ENCODE measurements at regions not wholly inside any gene's neighbourhood (a gene's known extent, or its start where the extent isn't known, plus 50 kb on each side); places are given as distances from the start of the nearest gene placed in this dataset.

DNA sequence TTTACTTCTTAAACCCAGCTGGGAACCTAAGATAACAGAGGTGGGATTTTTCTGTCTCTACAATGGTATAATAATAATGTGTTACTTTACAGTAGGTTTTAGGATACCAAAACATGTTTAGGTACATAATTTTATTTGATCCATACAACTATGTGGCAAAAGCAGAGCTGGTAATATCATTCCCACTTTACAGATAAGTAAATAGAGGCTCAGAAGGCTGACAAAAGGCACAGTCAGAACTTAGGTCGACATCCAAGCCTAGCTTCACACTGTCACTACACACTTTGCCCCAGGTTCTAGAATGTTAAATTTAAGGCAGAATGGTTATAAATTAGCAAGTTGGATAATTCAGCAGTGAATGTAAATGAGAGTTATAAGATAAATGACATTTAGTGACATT is 189.6 kb upstream of the PARD3B start:
- Mint-ChIP-seq H3K27me3 (ENCODE audit: low read depth in 2 of 2) (peaks cover 0 to 6% of the 10 kb centered on the region in 2 donors), H3K36me3 (no peaks in the 10 kb centered on the region), H3K9me3 (no peaks in the 10 kb centered on the region), H3K4me1 (no peaks in the 10 kb centered on the region), H3K4me3 (no peak overlapping the region), H3K27ac (no peak overlapping the region)
- Histone ChIP-seq H3K4me1 (ENCODE audit: control insufficient read depth, insufficient read depth, low read length) (no peaks in the 10 kb centered on the region), H3K27me3 (ENCODE audit: control insufficient read depth, insufficient read depth, low read length) (no peaks in the 10 kb centered on the region), H3K36me3 (ENCODE audit: control insufficient read depth, insufficient read depth, low read length) (no peaks in the 10 kb centered on the region), H3K4me3 (ENCODE audit: low read length) (no peak overlapping the region), H3K9me3 (ENCODE audit: control insufficient read depth, insufficient read depth, low read length) (no peaks in the 10 kb centered on the region), H3K27ac (ENCODE audit: low read length) (no peak overlapping the region)
- TF ChIP-seq, protein P1, sequence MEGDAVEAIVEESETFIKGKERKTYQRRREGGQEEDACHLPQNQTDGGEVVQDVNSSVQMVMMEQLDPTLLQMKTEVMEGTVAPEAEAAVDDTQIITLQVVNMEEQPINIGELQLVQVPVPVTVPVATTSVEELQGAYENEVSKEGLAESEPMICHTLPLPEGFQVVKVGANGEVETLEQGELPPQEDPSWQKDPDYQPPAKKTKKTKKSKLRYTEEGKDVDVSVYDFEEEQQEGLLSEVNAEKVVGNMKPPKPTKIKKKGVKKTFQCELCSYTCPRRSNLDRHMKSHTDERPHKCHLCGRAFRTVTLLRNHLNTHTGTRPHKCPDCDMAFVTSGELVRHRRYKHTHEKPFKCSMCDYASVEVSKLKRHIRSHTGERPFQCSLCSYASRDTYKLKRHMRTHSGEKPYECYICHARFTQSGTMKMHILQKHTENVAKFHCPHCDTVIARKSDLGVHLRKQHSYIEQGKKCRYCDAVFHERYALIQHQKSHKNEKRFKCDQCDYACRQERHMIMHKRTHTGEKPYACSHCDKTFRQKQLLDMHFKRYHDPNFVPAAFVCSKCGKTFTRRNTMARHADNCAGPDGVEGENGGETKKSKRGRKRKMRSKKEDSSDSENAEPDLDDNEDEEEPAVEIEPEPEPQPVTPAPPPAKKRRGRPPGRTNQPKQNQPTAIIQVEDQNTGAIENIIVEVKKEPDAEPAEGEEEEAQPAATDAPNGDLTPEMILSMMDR (IDR thresholded peaks at IDR 0.05): no peak
- no peak for ATAC-seq
- intact Hi-C loops (cut with micrococcal nuclease): no loop called here
- DNase-seq: no peak
- WGBS (ENCODE audit: insufficient coverage): no CpG with 5 or more reads among the region's 1 CpG

DNA sequence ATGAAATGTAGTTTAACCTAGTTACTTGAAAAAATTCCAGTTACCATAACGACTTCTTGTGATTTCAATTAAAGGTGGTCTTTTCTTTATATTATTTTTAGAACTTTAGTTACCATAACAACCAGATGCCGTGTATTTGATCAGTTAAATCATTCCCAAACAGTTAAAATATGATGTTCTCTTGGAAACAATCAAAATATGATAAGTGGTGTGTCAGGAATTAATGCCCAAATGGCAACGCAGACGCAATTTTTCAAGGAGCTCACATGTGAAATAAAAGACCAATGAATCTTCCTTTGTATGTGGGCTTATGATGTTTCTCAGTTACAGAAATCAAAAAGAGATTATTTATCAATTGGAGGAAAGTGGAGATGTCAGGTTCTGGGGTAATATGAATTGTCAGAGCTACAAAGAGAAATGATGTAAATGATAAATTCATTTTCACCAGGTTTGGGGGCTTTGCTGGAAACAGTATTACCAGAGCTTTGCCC is 189.1 kb upstream of the PARD3B start:
- Mint-ChIP-seq H3K27me3 (ENCODE audit: low read depth in 2 of 2) (peaks cover 0 to 6% of the 10 kb centered on the region in 2 donors), H3K4me3 (no peak overlapping the region), H3K9me3 (no peaks in the 10 kb centered on the region), H3K27ac (no peak overlapping the region), H3K4me1 (no peaks in the 10 kb centered on the region), H3K36me3 (no peaks in the 10 kb centered on the region)
- intact Hi-C loops (cut with micrococcal nuclease): no loop called here
- ATAC-seq (no peak), DNase-seq (no peak)
- Histone ChIP-seq H3K4me1 (ENCODE audit: control insufficient read depth, insufficient read depth, low read length) (no peaks in the 10 kb centered on the region), H3K27me3 (ENCODE audit: control insufficient read depth, insufficient read depth, low read length) (no peaks in the 10 kb centered on the region), H3K4me3 (ENCODE audit: low read length) (no peak overlapping the region), H3K9me3 (ENCODE audit: control insufficient read depth, insufficient read depth, low read length) (no peaks in the 10 kb centered on the region), H3K27ac (ENCODE audit: low read length) (no peak overlapping the region), H3K36me3 (ENCODE audit: control insufficient read depth, insufficient read depth, low read length) (no peaks in the 10 kb centered on the region)
- TF ChIP-seq, protein P1 (IDR thresholded peaks at IDR 0.05): no peak
- 98% methylated on average over 2 of the region's 4 CpGs for WGBS (ENCODE audit: insufficient coverage)

DNA sequence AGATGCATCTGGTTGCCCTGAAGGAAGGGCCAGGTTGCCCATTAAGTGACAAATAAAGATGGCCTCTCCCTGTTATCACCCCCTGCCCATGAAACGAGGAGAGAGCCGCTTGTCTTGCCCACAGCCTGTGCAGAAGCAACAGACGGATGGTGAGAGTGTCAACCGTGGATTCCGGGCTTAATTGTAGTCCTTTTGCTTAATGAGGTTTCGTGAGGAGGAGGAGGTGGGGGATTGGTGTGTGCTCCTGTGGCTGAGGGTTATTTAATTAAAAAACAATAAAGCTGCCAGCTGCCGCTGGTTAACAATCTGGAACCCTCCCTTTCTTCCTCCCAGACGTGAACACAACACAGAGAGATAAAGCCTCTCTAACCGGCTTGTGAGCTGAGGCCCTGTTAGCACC is 188.0 kb upstream of the PARD3B start:
- Mint-ChIP-seq H3K36me3 (no peaks in the 10 kb centered on the region), H3K27me3 (ENCODE audit: low read depth in 2 of 2) (peaks cover 0 to 6% of the 10 kb centered on the region in 2 donors), H3K27ac (no peak overlapping the region), H3K4me1 (no peaks in the 10 kb centered on the region), H3K4me3 (no peak overlapping the region), H3K9me3 (no peaks in the 10 kb centered on the region)
- intact Hi-C loops (cut with micrococcal nuclease): no loop called here
- Histone ChIP-seq H3K4me3 (ENCODE audit: low read length) (no peak overlapping the region), H3K4me1 (ENCODE audit: control insufficient read depth, insufficient read depth, low read length) (no peaks in the 10 kb centered on the region), H3K36me3 (ENCODE audit: control insufficient read depth, insufficient read depth, low read length) (no peaks in the 10 kb centered on the region), H3K27me3 (ENCODE audit: control insufficient read depth, insufficient read depth, low read length) (no peaks in the 10 kb centered on the region), H3K9me3 (ENCODE audit: control insufficient read depth, insufficient read depth, low read length) (no peaks in the 10 kb centered on the region), H3K27ac (ENCODE audit: low read length) (no peak overlapping the region)
- WGBS (ENCODE audit: insufficient coverage): 95% methylated on average over 8 of the region's 9 CpGs
- no peak for DNase-seq
- TF ChIP-seq, protein P1 (IDR thresholded peaks at IDR 0.05): no peak
- ATAC-seq: no peak

DNA sequence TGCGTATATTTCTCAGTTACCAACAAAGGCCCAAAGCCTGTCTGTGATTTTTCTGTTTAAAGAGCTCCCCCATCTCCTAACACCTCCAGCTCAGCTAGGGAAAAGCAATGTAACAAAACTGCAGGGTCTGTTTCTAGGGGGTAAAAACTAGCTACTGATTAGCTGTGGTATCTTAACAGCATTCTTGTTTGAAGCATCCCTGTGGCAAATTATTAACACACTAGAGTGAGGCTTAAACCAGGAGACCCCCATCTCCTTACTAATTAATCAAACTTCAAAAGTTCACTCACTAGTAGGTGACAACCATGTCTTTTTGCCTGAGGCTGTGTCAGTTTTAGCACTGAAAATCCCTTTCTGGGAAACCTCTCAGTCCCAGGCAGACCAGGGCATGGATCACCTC is 186.2 kb upstream of the PARD3B start:
- no CpG with 5 or more reads among the region's 1 CpG for WGBS (ENCODE audit: insufficient coverage)
- Histone ChIP-seq H3K36me3 (ENCODE audit: control insufficient read depth, insufficient read depth, low read length) (no peaks in the 10 kb centered on the region), H3K4me3 (ENCODE audit: low read length) (no peak overlapping the region), H3K4me1 (ENCODE audit: control insufficient read depth, insufficient read depth, low read length) (no peaks in the 10 kb centered on the region), H3K27ac (ENCODE audit: low read length) (no peak overlapping the region), H3K27me3 (ENCODE audit: control insufficient read depth, insufficient read depth, low read length) (no peaks in the 10 kb centered on the region), H3K9me3 (ENCODE audit: control insufficient read depth, insufficient read depth, low read length) (no peaks in the 10 kb centered on the region)
- TF ChIP-seq, protein P1 (IDR thresholded peaks at IDR 0.05): no peak
- no peak overlapping the region for H3K27ac Mint-ChIP-seq
- DNase-seq (no peak), ATAC-seq (no peak)
- no peaks in the 10 kb centered on the region for H3K27me3 Mint-ChIP-seq (ENCODE audit: low read depth in 2 of 2)
- H3K9me3 Mint-ChIP-seq: no peaks in the 10 kb centered on the region
- no peaks in the 10 kb centered on the region for H3K36me3 Mint-ChIP-seq
- no peaks in the 10 kb centered on the region for H3K4me1 Mint-ChIP-seq
- intact Hi-C loops (cut with micrococcal nuclease): no loop called here
- no peak overlapping the region for H3K4me3 Mint-ChIP-seq
